ENCODE measurements at regions not wholly inside any gene's neighbourhood (a gene's known extent, or its start where the extent isn't known, plus 50 kb on each side); places are given as distances from the start of the nearest gene placed in this dataset.

DNA sequence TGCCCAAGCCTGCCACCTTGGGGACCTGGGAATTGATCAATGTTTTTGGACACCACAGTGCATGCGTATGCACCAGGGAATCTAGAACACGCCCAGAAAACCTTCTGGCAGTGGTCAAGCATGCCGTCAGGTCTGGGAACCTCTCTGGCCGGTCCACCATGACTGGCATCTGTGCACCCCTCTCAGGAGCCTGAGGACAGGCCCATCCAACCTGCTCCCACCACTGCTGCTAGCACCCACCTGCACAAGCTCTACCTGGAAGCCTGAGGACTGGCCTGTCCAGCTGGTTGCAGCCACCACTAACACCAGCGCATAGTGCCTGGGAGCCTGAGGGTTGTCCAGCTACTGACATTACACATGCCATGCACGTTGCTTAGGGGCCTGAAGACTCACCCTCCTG lies 162.1 kb upstream of the GALNTL6 start:
- Histone ChIP-seq H3K27ac (ENCODE audit: low read depth) (no peak overlapping the region), H3K79me2 (replicated peaks; ENCODE audit: insufficient read depth) (no peaks in the 10 kb centered on the region), H3K4me2 (no peak overlapping the region), H3K27me3 (ENCODE audit: insufficient read depth) (no peaks in the 10 kb centered on the region), H3F3A (replicated peaks; ENCODE audit: low read depth) (no peaks in the 10 kb centered on the region), H3K9me2 (ENCODE audit: insufficient read depth) (no peaks in the 10 kb centered on the region), H3K4me3 (no peak overlapping the region), H2AFZ (no peak overlapping the region), H4K20me1 (replicated peaks; ENCODE audit: insufficient read depth) (no peaks in the 10 kb centered on the region), H3K36me3 (ENCODE audit: insufficient read depth) (no peaks in the 10 kb centered on the region), H3K4me1 (ENCODE audit: insufficient read depth) (no peaks in the 10 kb centered on the region)
- DNase-seq (ENCODE audit: low spot score) (no peak), ATAC-seq (no peak)
- no peak overlapping the region for H3K4me3 Mint-ChIP-seq
- H3K27ac Mint-ChIP-seq: no peak overlapping the region
- no peaks in the 10 kb centered on the region for H3K36me3 Mint-ChIP-seq (ENCODE audit: low read depth)
- TF ChIP-seq CREB1 (CRISPR knock-in tag; IDR thresholded peaks at IDR 0.05; ENCODE audit: low read depth): no peak
- no peak for TF ChIP-seq EZH2 (IDR thresholded peaks at IDR 0.05; ENCODE audit: low read depth, unreplicated experiment)
- no peak for TF ChIP-seq JUNB (IDR thresholded peaks at IDR 0.05; ENCODE audit: unreplicated experiment)
- TF ChIP-seq, protein P1, sequence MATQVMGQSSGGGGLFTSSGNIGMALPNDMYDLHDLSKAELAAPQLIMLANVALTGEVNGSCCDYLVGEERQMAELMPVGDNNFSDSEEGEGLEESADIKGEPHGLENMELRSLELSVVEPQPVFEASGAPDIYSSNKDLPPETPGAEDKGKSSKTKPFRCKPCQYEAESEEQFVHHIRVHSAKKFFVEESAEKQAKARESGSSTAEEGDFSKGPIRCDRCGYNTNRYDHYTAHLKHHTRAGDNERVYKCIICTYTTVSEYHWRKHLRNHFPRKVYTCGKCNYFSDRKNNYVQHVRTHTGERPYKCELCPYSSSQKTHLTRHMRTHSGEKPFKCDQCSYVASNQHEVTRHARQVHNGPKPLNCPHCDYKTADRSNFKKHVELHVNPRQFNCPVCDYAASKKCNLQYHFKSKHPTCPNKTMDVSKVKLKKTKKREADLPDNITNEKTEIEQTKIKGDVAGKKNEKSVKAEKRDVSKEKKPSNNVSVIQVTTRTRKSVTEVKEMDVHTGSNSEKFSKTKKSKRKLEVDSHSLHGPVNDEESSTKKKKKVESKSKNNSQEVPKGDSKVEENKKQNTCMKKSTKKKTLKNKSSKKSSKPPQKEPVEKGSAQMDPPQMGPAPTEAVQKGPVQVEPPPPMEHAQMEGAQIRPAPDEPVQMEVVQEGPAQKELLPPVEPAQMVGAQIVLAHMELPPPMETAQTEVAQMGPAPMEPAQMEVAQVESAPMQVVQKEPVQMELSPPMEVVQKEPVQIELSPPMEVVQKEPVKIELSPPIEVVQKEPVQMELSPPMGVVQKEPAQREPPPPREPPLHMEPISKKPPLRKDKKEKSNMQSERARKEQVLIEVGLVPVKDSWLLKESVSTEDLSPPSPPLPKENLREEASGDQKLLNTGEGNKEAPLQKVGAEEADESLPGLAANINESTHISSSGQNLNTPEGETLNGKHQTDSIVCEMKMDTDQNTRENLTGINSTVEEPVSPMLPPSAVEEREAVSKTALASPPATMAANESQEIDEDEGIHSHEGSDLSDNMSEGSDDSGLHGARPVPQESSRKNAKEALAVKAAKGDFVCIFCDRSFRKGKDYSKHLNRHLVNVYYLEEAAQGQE (IDR thresholded peaks at IDR 0.05; ENCODE audit: unreplicated experiment): no peak
- TF ChIP-seq, protein P2, sequence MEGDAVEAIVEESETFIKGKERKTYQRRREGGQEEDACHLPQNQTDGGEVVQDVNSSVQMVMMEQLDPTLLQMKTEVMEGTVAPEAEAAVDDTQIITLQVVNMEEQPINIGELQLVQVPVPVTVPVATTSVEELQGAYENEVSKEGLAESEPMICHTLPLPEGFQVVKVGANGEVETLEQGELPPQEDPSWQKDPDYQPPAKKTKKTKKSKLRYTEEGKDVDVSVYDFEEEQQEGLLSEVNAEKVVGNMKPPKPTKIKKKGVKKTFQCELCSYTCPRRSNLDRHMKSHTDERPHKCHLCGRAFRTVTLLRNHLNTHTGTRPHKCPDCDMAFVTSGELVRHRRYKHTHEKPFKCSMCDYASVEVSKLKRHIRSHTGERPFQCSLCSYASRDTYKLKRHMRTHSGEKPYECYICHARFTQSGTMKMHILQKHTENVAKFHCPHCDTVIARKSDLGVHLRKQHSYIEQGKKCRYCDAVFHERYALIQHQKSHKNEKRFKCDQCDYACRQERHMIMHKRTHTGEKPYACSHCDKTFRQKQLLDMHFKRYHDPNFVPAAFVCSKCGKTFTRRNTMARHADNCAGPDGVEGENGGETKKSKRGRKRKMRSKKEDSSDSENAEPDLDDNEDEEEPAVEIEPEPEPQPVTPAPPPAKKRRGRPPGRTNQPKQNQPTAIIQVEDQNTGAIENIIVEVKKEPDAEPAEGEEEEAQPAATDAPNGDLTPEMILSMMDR (conservative IDR thresholded peaks at IDR 0.05; ENCODE audit: low read depth in 2 of 2): no peak
- TF ChIP-seq, protein P3, sequence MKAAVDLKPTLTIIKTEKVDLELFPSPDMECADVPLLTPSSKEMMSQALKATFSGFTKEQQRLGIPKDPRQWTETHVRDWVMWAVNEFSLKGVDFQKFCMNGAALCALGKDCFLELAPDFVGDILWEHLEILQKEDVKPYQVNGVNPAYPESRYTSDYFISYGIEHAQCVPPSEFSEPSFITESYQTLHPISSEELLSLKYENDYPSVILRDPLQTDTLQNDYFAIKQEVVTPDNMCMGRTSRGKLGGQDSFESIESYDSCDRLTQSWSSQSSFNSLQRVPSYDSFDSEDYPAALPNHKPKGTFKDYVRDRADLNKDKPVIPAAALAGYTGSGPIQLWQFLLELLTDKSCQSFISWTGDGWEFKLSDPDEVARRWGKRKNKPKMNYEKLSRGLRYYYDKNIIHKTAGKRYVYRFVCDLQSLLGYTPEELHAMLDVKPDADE (IDR thresholded peaks at IDR 0.05): no peak
- TF ChIP-seq, protein P4, sequence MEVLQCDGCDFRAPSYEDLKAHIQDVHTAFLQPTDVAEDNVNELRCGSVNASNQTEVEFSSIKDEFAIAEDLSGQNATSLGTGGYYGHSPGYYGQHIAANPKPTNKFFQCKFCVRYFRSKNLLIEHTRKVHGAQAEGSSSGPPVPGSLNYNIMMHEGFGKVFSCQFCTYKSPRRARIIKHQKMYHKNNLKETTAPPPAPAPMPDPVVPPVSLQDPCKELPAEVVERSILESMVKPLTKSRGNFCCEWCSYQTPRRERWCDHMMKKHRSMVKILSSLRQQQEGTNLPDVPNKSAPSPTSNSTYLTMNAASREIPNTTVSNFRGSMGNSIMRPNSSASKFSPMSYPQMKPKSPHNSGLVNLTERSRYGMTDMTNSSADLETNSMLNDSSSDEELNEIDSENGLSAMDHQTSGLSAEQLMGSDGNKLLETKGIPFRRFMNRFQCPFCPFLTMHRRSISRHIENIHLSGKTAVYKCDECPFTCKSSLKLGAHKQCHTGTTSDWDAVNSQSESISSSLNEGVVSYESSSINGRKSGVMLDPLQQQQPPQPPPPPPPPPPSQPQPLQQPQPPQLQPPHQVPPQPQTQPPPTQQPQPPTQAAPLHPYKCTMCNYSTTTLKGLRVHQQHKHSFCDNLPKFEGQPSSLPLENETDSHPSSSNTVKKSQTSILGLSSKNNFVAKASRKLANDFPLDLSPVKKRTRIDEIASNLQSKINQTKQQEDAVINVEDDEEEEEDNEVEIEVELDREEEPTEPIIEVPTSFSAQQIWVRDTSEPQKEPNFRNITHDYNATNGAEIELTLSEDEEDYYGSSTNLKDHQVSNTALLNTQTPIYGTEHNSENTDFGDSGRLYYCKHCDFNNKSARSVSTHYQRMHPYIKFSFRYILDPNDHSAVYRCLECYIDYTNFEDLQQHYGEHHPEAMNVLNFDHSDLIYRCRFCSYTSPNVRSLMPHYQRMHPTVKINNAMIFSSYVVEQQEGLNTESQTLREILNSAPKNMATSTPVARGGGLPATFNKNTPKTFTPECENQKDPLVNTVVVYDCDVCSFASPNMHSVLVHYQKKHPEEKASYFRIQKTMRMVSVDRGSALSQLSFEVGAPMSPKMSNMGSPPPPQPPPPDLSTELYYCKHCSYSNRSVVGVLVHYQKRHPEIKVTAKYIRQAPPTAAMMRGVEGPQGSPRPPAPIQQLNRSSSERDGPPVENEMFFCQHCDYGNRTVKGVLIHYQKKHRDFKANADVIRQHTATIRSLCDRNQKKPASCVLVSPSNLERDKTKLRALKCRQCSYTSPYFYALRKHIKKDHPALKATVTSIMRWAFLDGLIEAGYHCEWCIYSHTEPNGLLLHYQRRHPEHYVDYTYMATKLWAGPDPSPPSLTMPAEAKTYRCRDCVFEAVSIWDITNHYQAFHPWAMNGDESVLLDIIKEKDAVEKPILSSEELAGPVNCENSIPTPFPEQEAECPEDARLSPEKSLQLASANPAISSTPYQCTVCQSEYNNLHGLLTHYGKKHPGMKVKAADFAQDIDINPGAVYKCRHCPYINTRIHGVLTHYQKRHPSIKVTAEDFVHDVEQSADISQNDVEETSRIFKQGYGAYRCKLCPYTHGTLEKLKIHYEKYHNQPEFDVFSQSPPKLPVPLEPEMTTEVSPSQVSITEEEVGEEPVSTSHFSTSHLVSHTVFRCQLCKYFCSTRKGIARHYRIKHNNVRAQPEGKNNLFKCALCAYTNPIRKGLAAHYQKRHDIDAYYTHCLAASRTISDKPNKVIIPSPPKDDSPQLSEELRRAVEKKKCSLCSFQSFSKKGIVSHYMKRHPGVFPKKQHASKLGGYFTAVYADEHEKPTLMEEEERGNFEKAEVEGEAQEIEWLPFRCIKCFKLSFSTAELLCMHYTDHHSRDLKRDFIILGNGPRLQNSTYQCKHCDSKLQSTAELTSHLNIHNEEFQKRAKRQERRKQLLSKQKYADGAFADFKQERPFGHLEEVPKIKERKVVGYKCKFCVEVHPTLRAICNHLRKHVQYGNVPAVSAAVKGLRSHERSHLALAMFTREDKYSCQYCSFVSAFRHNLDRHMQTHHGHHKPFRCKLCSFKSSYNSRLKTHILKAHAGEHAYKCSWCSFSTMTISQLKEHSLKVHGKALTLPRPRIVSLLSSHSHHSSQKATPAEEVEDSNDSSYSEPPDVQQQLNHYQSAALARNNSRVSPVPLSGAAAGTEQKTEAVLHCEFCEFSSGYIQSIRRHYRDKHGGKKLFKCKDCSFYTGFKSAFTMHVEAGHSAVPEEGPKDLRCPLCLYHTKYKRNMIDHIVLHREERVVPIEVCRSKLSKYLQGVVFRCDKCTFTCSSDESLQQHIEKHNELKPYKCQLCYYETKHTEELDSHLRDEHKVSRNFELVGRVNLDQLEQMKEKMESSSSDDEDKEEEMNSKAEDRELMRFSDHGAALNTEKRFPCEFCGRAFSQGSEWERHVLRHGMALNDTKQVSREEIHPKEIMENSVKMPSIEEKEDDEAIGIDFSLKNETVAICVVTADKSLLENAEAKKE (CRISPR knock-in tag; IDR thresholded peaks at IDR 0.05): no peak
- TF ChIP-seq POLR2AphosphoS5 (IDR thresholded peaks at IDR 0.05; ENCODE audit: low read depth): no peak
- no peak for TF ChIP-seq EZH2phosphoT487 (IDR thresholded peaks at IDR 0.05; ENCODE audit: unreplicated experiment)
- no peak for TF ChIP-seq NANOG (IDR thresholded peaks at IDR 0.05; ENCODE audit: borderline replicate concordance)
- TF ChIP-seq ZNF114 (CRISPR knock-in tag; IDR thresholded peaks at IDR 0.05): no peak
- TF ChIP-seq ZNF331 (CRISPR knock-in tag; IDR thresholded peaks at IDR 0.05; ENCODE audit: low read depth): no peak
- no peaks in the 10 kb centered on the region for H3K4me1 Mint-ChIP-seq
- no peaks in the 10 kb centered on the region for H3K9me3 Mint-ChIP-seq
- no peaks in the 10 kb centered on the region for H3K27me3 Mint-ChIP-seq (ENCODE audit: insufficient read depth, low read depth, poor library complexity)

All from GM23338 (cell line).